ENCODE measurements at regions not wholly inside any gene's neighbourhood (a gene's known extent, or its start where the extent isn't known, plus 50 kb on each side); places are given as distances from the start of the nearest gene placed in this dataset.

- in situ Hi-C loops (cut with HindIII; ENCODE audit: low sequenced_read_pairs) = no loop called here
- no peak overlapping the region for H3K4me3 ChIP-seq (ENCODE audit: low read depth, low read length)
- TF ChIP-seq CTCF (IDR thresholded peaks at IDR 0.05; ENCODE audit: low read depth, low read length, missing control alignments) = no peak
- DNase-seq (ENCODE audit: low read depth) = no peak
Observed at GRCh38 chr6:170026751-170027646, 263.9 kb downstream of the DLL1 start.

GRCh38 chr6:170025935-170026750 lies 264.7 kb downstream of the DLL1 start:
- H3K4me3 ChIP-seq (ENCODE audit: low read depth, low read length) = no peak overlapping the region
- no peak for DNase-seq (ENCODE audit: low read depth)
- no peak for TF ChIP-seq CTCF (IDR thresholded peaks at IDR 0.05; ENCODE audit: low read depth, low read length, missing control alignments)
- in situ Hi-C loops (cut with HindIII; ENCODE audit: low sequenced_read_pairs) = no loop called here

- no peak for TF ChIP-seq CTCF (IDR thresholded peaks at IDR 0.05; ENCODE audit: low read depth, low read length, missing control alignments)
- in situ Hi-C loops (cut with HindIII; ENCODE audit: low sequenced_read_pairs) = no loop called here
- DNase-seq (ENCODE audit: low read depth) = no peak
- no peak overlapping the region for H3K4me3 ChIP-seq (ENCODE audit: low read depth, low read length)
Observed at GRCh38 chr6:170025341-170025911, 265.5 kb downstream of the DLL1 start.

- in situ Hi-C loops (cut with HindIII; ENCODE audit: low sequenced_read_pairs) = no loop called here
- peak; percentile 16 for DNase-seq (ENCODE audit: low read depth)
- no peak for TF ChIP-seq CTCF (IDR thresholded peaks at IDR 0.05; ENCODE audit: low read depth, low read length, missing control alignments)
- no peak overlapping the region for H3K4me3 ChIP-seq (ENCODE audit: low read depth, low read length)
Observed at GRCh38 chr6:170024940-170025339, 265.9 kb downstream of the DLL1 start.

- H3K4me3 ChIP-seq (ENCODE audit: low read depth, low read length) = no peak overlapping the region
- TF ChIP-seq CTCF (IDR thresholded peaks at IDR 0.05; ENCODE audit: low read depth, low read length, missing control alignments) = no peak
- no peak for DNase-seq (ENCODE audit: low read depth)
- in situ Hi-C loops (cut with HindIII; ENCODE audit: low sequenced_read_pairs) = no loop called here
Observed at GRCh38 chr6:170023620-170024521, 267.0 kb downstream of the DLL1 start.

Data from astrocyte of the cerebellum (primary cell).